ENCODE measurements at regions not wholly inside any gene's neighbourhood (a gene's known extent, or its start where the extent isn't known, plus 50 kb on each side); places are given as distances from the start of the nearest gene placed in this dataset.

GRCh38 chr22:34057726-34058125 lies 137.4 kb upstream of the LARGE1 start:
- Mint-ChIP-seq H3K27me3 (no peaks in the 10 kb centered on the region), H3K36me3 (no peaks in the 10 kb centered on the region), H3K9me3 (peaks cover 0 to 11% (median 7%) of the 10 kb centered on the region in 7 donors), H3K4me1 (no peaks in the 10 kb centered on the region), H3K27ac (no peak overlapping the region), H3K4me3 (no peak overlapping the region)
- H3K27me3 ChIP-seq (ENCODE audit: control insufficient read depth, insufficient read depth, low read length): no peaks in the 10 kb centered on the region
- H3K27ac ChIP-seq (ENCODE audit: insufficient read depth, low read length, poor library complexity, severe bottlenecking): no peak overlapping the region
- H3K9me3 ChIP-seq (ENCODE audit: control insufficient read depth in 2 of 2, low read length in 2 of 2): peaks cover 0 to 2% of the 10 kb centered on the region in 2 experiments
- no peaks in the 10 kb centered on the region for H3K36me3 ChIP-seq (ENCODE audit: control insufficient read depth, insufficient read depth, low read length)
- H3K4me1 ChIP-seq (ENCODE audit: control insufficient read depth, insufficient read depth, low read length, poor library complexity, severe bottlenecking): no peaks in the 10 kb centered on the region
- DNase-seq (no peak), ATAC-seq (ENCODE audit: low read depth in 2 of 2) (no peak)
- H3K4me3 ChIP-seq (ENCODE audit: low read depth, low read length): no peak overlapping the region

- no peak for DNase-seq
- Histone ChIP-seq H3K27ac (ENCODE audit: insufficient read depth, low read length, poor library complexity, severe bottlenecking) (no peak overlapping the region), H3K4me1 (ENCODE audit: control insufficient read depth, insufficient read depth, low read length, poor library complexity, severe bottlenecking) (no peaks in the 10 kb centered on the region), H3K36me3 (ENCODE audit: control insufficient read depth, insufficient read depth, low read length) (no peaks in the 10 kb centered on the region), H3K9me3 (ENCODE audit: control insufficient read depth in 2 of 2, low read length in 2 of 2) (no peaks in the 10 kb centered on the region), H3K4me3 (ENCODE audit: low read depth, low read length) (no peak overlapping the region), H3K27me3 (ENCODE audit: control insufficient read depth, insufficient read depth, low read length) (no peaks in the 10 kb centered on the region)
- Mint-ChIP-seq H3K4me3 (no peak overlapping the region), H3K27me3 (no peaks in the 10 kb centered on the region), H3K4me1 (no peaks in the 10 kb centered on the region), H3K36me3 (no peaks in the 10 kb centered on the region), H3K9me3 (peaks cover 0 to 21% (median under 1%) of the 10 kb centered on the region in 7 donors), H3K27ac (peak overlapping the region in 1 of 3 donors; percentile 88)
- no peak for ATAC-seq (ENCODE audit: low read depth in 2 of 2)
Measured at GRCh38 chr22:34064696-34065095, 144.4 kb upstream of the LARGE1 start.

- no peaks in the 10 kb centered on the region for H3K27me3 Mint-ChIP-seq
- Histone ChIP-seq H3K9me3 (ENCODE audit: control insufficient read depth in 2 of 2, low read length in 2 of 2) (no peaks in the 10 kb centered on the region), H3K27ac (ENCODE audit: insufficient read depth, low read length, poor library complexity, severe bottlenecking) (no peak overlapping the region), H3K27me3 (ENCODE audit: control insufficient read depth, insufficient read depth, low read length) (no peaks in the 10 kb centered on the region), H3K4me1 (ENCODE audit: control insufficient read depth, insufficient read depth, low read length, poor library complexity, severe bottlenecking) (no peaks in the 10 kb centered on the region), H3K4me3 (ENCODE audit: low read depth, low read length) (no peak overlapping the region), H3K36me3 (ENCODE audit: control insufficient read depth, insufficient read depth, low read length) (no peaks in the 10 kb centered on the region)
- DNase-seq (no peak), ATAC-seq (ENCODE audit: low read depth in 2 of 2) (no peak)
- no peak overlapping the region for H3K4me3 Mint-ChIP-seq
- H3K4me1 Mint-ChIP-seq: no peaks in the 10 kb centered on the region
- H3K27ac Mint-ChIP-seq: no peak overlapping the region
- H3K36me3 Mint-ChIP-seq: no peaks in the 10 kb centered on the region
- peaks cover 0 to 10% (median 2%) of the 10 kb centered on the region in 7 donors for H3K9me3 Mint-ChIP-seq
Measured at GRCh38 chr22:34067031-34067430, 146.8 kb upstream of the LARGE1 start.

- Histone ChIP-seq H3K9me3 (ENCODE audit: control insufficient read depth in 2 of 2, low read length in 2 of 2) (no peaks in the 10 kb centered on the region), H3K36me3 (ENCODE audit: control insufficient read depth, insufficient read depth, low read length) (no peaks in the 10 kb centered on the region), H3K27me3 (ENCODE audit: control insufficient read depth, insufficient read depth, low read length) (no peaks in the 10 kb centered on the region), H3K27ac (ENCODE audit: insufficient read depth, low read length, poor library complexity, severe bottlenecking) (no peak overlapping the region), H3K4me1 (ENCODE audit: control insufficient read depth, insufficient read depth, low read length, poor library complexity, severe bottlenecking) (no peaks in the 10 kb centered on the region), H3K4me3 (ENCODE audit: low read depth, low read length) (no peak overlapping the region)
- ATAC-seq (ENCODE audit: low read depth in 2 of 2): no peak
- Mint-ChIP-seq H3K4me3 (no peak overlapping the region), H3K36me3 (no peaks in the 10 kb centered on the region), H3K27me3 (no peaks in the 10 kb centered on the region), H3K4me1 (no peaks in the 10 kb centered on the region), H3K27ac (no peak overlapping the region), H3K9me3 (peaks cover 0 to 12% (median 2%) of the 10 kb centered on the region in 7 donors)
- no peak for DNase-seq
Measured at GRCh38 chr22:34068001-34068400, 147.7 kb upstream of the LARGE1 start.

- H3K4me1 ChIP-seq (ENCODE audit: control insufficient read depth, insufficient read depth, low read length, poor library complexity, severe bottlenecking): no peaks in the 10 kb centered on the region
- Mint-ChIP-seq H3K4me3 (no peak overlapping the region), H3K9me3 (peaks cover 0 to 10% (median 0%) of the 10 kb centered on the region in 7 donors), H3K36me3 (no peaks in the 10 kb centered on the region), H3K27me3 (no peaks in the 10 kb centered on the region), H3K27ac (no peak overlapping the region), H3K4me1 (no peaks in the 10 kb centered on the region)
- no peaks in the 10 kb centered on the region for H3K27me3 ChIP-seq (ENCODE audit: control insufficient read depth, insufficient read depth, low read length)
- no peak for ATAC-seq (ENCODE audit: low read depth in 2 of 2)
- H3K9me3 ChIP-seq (ENCODE audit: control insufficient read depth in 2 of 2, low read length in 2 of 2): no peaks in the 10 kb centered on the region
- H3K36me3 ChIP-seq (ENCODE audit: control insufficient read depth, insufficient read depth, low read length): no peaks in the 10 kb centered on the region
- H3K27ac ChIP-seq (ENCODE audit: insufficient read depth, low read length, poor library complexity, severe bottlenecking): no peak overlapping the region
- no peak overlapping the region for H3K4me3 ChIP-seq (ENCODE audit: low read depth, low read length)
- no peak for DNase-seq
Measured at GRCh38 chr22:34070051-34070450, 149.8 kb upstream of the LARGE1 start.

GRCh38 chr22:34070531-34070930 lies 150.3 kb upstream of the LARGE1 start:
- no peak overlapping the region for H3K4me3 Mint-ChIP-seq
- Histone ChIP-seq H3K9me3 (ENCODE audit: control insufficient read depth in 2 of 2, low read length in 2 of 2) (no peaks in the 10 kb centered on the region), H3K4me3 (ENCODE audit: low read depth, low read length) (no peak overlapping the region), H3K27me3 (ENCODE audit: control insufficient read depth, insufficient read depth, low read length) (no peaks in the 10 kb centered on the region), H3K4me1 (ENCODE audit: control insufficient read depth, insufficient read depth, low read length, poor library complexity, severe bottlenecking) (no peaks in the 10 kb centered on the region), H3K27ac (ENCODE audit: insufficient read depth, low read length, poor library complexity, severe bottlenecking) (no peak overlapping the region), H3K36me3 (ENCODE audit: control insufficient read depth, insufficient read depth, low read length) (no peaks in the 10 kb centered on the region)
- no peaks in the 10 kb centered on the region for H3K36me3 Mint-ChIP-seq
- H3K27ac Mint-ChIP-seq: no peak overlapping the region
- H3K4me1 Mint-ChIP-seq: no peaks in the 10 kb centered on the region
- no peak for DNase-seq
- ATAC-seq (ENCODE audit: low read depth in 2 of 2): no peak
- H3K9me3 Mint-ChIP-seq: peaks cover 0 to 10% (median 0%) of the 10 kb centered on the region in 7 donors
- no peaks in the 10 kb centered on the region for H3K27me3 Mint-ChIP-seq

- no peak for DNase-seq
- no peaks in the 10 kb centered on the region for H3K9me3 ChIP-seq (ENCODE audit: control insufficient read depth in 2 of 2, low read length in 2 of 2)
- H3K4me1 ChIP-seq (ENCODE audit: control insufficient read depth, insufficient read depth, low read length, poor library complexity, severe bottlenecking): no peaks in the 10 kb centered on the region
- Mint-ChIP-seq H3K27me3 (no peaks in the 10 kb centered on the region), H3K9me3 (peaks cover 0 to 8% (median 0%) of the 10 kb centered on the region in 7 donors), H3K27ac (no peak overlapping the region), H3K4me1 (no peaks in the 10 kb centered on the region), H3K36me3 (no peaks in the 10 kb centered on the region), H3K4me3 (no peak overlapping the region)
- no peaks in the 10 kb centered on the region for H3K36me3 ChIP-seq (ENCODE audit: control insufficient read depth, insufficient read depth, low read length)
- no peak overlapping the region for H3K4me3 ChIP-seq (ENCODE audit: low read depth, low read length)
- H3K27me3 ChIP-seq (ENCODE audit: control insufficient read depth, insufficient read depth, low read length): no peaks in the 10 kb centered on the region
- H3K27ac ChIP-seq (ENCODE audit: insufficient read depth, low read length, poor library complexity, severe bottlenecking): no peak overlapping the region
- no peak for ATAC-seq (ENCODE audit: low read depth in 2 of 2)
Measured at GRCh38 chr22:34072585-34072984, 152.3 kb upstream of the LARGE1 start.

GRCh38 chr22:34080433-34080832 lies 160.2 kb upstream of the LARGE1 start:
- DNase-seq (no peak), ATAC-seq (ENCODE audit: low read depth in 2 of 2) (no peak)
- Mint-ChIP-seq H3K4me1 (no peaks in the 10 kb centered on the region), H3K27ac (no peak overlapping the region), H3K27me3 (no peaks in the 10 kb centered on the region), H3K9me3 (peaks cover 0 to 13% (median 4%) of the 10 kb centered on the region in 7 donors), H3K36me3 (no peaks in the 10 kb centered on the region), H3K4me3 (no peak overlapping the region)
- Histone ChIP-seq H3K27ac (ENCODE audit: insufficient read depth, low read length, poor library complexity, severe bottlenecking) (no peak overlapping the region), H3K27me3 (ENCODE audit: control insufficient read depth, insufficient read depth, low read length) (no peaks in the 10 kb centered on the region), H3K4me3 (ENCODE audit: low read depth, low read length) (no peak overlapping the region), H3K4me1 (ENCODE audit: control insufficient read depth, insufficient read depth, low read length, poor library complexity, severe bottlenecking) (no peaks in the 10 kb centered on the region), H3K9me3 (ENCODE audit: control insufficient read depth in 2 of 2, low read length in 2 of 2) (no peaks in the 10 kb centered on the region), H3K36me3 (ENCODE audit: control insufficient read depth, insufficient read depth, low read length) (no peaks in the 10 kb centered on the region)

All from CD4-positive, CD25-positive, alpha-beta regulatory T cell (primary cell).